Activated T-cell treated with anti-CD3 and anti-CD28 coated beads, Interleukin-2, amount 50 U/mL, for 48 hours (primary cell): ENCODE measurements at regions not wholly inside any gene's neighbourhood (a gene's known extent, or its start where the extent isn't known, plus 50 kb on each side); places are given as distances from the start of the nearest gene placed in this dataset.

Experiments
- DNase-seq, 2 experiments: peaks; one replicate each; pipeline ENCODE4 v3.0.0-alpha.2; 2020

DNA sequence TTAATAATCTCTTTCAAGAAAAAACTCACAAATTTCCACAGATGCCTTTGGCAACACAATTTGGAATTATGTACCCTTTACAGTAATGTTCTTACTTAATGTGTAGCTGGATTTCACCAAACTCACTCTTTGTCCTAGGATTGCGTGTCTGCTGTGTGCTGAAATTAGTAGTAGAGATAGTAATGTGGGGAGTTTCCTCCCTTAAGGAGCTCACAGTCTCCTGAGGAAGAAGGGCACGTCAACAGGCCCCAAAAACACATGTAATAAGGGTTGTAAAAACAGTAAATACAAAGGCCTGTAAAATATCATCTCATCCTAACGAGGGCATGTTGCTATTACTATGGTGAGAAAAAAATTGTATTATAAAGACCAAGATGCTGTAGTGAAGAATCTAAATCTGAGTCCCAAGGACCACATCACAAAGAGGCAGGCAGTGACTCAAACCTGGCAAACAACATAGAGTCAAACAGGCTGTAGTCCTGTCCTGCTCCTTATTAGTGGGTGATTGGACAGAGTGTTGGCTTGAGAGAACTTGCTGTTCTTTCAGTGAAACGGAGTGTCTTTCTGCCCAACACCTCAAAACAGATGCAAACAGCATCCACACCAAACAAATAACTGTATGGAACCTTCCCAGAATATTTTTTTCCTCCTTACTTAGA, 83.2 kb upstream of the PAPPA start:
- DNase-seq, result no peak

DNA sequence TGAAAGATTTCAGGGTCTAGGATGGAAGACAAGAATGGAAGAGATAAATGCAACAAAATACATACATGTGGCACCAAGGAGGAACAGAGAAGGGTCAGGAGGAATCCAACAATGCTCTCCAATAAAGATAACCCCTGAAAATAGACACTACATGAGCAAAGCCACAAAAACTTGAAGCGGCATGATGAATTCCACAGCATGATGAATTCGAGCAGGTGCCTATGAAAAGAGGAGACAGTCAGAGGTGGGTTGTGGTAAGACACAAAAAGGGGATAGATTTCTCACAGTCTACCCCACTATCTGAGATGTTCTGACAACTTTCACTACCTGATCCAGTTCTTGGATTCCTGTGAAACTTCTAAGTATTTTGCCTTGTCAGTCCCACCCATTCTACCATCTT, 81.5 kb upstream of the PAPPA start:
- no peak for DNase-seq

DNA sequence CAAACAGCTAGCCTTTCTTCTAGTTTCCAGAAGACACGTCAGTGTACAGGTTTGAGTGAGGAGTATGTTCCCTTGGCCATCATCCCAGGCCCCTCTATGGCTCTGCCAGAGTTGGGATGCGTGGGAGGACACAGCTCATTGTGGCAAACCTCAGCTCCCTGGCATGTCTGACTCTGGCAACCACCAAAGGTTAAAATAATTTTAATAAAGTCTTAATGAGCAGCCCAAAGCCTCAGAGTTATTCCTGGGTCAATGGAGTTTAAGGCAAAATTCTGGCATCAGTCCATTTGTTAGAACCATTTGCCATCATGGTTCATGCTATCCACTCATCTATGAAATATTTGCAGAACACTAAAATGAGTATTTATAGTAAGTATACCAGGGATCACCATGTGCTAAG, 79.8 kb upstream of the PAPPA start:
- no peak for DNase-seq

DNA sequence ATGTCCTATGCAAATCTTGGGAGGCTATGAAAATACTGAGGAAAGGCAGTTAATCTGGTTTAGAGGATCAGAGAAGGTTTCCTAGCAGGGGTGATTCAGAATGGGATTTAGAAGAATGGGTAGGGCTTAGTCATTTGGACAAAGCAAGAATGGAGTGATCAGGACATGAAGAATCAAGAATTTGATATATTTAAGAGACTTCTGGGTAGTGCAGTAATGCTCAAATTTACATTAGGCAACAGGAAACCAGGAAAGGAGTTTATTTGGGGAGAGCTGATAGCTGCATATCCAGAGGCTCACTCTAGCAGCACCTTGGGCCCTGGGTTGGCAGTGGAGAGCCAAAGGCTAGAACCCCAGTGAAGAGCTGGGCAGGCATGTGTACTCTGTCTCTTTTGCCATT, 78.9 kb upstream of the PAPPA start:
- no peak for DNase-seq

GRCh38 chr9:116075191-116075590, 78.4 kb upstream of the PAPPA start:
- no peak for DNase-seq

GRCh38 chr9:116078640-116079039, 75.0 kb upstream of the PAPPA start:
- no peak for DNase-seq

DNA sequence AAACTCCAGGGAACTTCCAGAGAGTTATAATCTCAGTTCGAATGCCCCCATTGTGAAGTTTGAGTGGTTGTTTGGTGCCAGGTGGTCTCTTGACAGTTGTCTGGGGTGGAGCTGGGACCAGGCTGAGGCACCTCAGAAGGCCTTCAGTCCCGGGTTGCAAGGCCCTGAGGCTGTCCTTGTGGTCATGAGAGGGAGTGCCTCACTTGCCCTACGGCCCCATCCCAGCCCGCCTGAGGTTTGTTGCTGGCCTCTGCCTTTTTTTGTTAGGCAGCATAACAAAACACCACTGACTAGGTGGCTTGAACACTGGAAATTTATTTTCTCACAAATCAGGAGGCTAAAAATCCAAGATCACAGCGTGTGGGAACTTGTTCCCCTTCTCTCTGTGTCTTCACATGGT, 73.0 kb upstream of the PAPPA start:
- DNase-seq, result no peak

DNA sequence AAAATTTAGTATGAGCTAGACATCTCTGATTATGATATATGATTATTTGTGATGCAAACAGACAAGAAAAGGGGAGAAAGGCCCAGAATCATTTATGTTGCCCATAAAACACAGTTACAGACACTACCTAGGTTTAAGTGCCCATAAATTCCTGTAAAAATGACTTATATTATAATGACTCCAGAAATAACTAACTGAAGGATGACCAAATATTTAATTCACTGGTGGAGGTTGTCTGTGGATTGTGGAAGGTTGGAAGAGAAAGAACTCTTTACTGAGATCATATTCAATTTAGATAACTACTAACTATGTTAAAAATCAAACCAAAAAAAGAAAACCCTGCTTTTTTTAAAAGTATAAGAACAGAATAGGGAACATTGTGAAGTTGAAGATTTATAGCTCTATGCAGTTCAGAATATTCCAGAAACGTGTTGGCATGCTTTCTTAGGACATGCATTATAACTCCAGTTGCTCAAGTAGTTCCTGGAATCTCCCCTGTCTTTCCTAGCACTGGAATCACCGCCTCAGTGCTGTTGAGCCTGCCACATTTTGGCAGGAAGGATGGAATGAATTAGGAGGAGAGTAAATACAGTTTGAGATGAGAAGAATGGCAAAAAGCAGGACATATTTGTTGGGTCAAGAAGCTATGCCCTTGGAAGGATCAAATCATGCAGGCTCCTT, 72.0 kb upstream of the PAPPA start:
- no peak for DNase-seq

GRCh38 chr9:116083837-116084236, 69.8 kb upstream of the PAPPA start:
- no peak for DNase-seq

- no peak for DNase-seq
These were observed 69.1 kb upstream of the PAPPA start for GRCh38 chr9:116084497-116084896.

- no peak for DNase-seq
These were observed 66.3 kb upstream of the PAPPA start for GRCh38 chr9:116087246-116087645.

- no peak for DNase-seq
These were observed 65.8 kb upstream of the PAPPA start for GRCh38 chr9:116087751-116088194.

- no peak for DNase-seq
These were observed 65.2 kb upstream of the PAPPA start for GRCh38 chr9:116088396-116088795.

GRCh38 chr9:116090030-116090770, 63.4 kb upstream of the PAPPA start:
- no peak for DNase-seq

- no peak for DNase-seq
These were observed 58.7 kb upstream of the PAPPA start for GRCh38 chr9:116094846-116095245.

DNA sequence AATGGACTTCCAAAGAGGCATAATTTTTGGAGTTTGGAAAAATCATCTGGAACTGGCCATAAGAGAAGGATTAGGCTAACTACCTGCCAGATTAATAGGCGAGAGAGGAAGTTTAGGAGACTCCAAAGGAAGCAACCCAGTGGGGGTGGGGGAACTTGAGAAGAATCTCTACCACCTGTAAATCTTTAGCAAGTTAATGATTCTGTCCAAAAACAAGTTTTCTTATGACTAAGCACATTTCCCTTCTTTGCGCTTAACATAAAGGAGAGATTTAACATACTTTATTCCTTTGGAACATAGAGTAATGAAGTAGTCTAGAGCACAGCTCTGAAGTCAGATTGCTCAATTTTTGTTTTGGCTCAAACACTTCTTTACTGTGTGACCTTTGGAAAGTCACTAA, 58.2 kb upstream of the PAPPA start:
- no peak for DNase-seq

DNA sequence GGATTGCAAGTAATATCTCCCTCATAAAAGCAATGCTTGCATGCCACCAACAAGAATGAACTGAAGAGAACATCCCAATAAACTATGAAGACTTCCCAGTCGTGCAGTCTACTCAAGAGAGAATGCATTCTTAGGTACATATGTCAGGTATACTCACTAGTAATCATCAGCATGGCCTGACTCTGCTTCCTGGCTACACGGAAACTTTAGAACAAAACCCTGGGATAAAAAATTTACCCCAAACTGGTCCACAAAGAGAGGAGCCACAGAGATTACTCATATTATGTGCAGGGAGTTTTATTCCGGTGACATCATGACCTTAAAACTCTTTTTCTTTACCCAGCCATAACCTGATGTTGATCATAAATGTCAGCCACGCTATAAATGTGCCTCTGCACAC, 57.5 kb upstream of the PAPPA start:
- no peak for DNase-seq

DNA sequence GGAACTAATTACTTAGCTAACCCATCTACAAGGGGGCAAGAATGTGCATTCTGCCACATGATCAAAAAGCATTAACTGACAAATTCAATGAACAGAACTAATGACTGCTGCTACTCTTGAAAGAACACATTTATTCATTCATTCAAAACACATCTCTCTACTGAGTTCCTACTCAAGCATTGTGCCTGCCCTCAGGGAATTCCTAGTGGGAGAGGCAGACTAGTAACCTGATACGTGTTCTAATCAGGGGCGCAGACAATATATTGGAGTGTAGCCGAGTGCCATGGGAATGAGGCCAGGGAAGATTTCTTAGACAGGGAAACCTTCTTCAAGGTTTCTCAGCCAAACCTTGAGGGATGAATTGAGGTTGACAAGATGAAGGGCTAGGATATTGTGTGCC, 56.7 kb upstream of the PAPPA start:
- no peak for DNase-seq

DNA sequence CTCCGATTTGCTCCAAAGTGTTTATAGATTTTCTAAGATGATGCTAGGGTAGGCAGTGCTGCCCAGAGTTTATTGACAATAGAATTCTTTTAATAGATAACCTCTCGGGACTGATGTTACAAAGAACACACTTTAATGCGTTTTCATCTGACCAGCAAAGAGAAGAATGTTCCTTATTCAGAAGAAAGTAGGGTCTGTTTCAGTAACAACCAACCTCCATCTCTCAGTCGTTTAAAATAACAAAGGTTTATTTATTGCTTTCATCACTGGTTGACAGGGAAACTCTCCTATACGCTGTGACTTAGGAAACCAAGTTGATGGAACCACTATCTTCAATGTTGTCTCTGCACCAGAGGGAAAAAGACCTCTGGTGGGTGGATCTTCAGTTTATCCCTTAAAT, 55.1 kb upstream of the PAPPA start:
- no peak for DNase-seq

- DNase-seq, result no peak
These were observed 53.8 kb upstream of the PAPPA start for GRCh38 chr9:116099821-116100220.

DNA sequence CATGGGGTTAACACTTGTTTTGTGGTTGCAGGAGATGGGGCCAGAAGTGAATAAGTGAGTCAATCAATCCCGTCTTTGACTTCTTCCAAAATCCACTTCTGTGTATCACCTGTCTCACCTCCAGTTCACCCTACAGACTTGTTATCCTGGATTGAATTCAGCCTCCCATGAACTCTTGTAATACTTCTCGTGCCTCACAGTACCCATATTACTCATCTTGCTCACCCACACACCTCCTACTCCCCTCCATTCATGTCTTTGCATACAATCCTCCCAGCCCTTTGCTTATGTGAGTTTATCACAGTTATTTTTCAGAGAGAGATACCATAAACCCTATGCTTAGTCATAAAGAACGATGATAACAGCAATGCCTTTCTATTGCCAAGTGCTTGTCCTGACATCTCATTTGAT, 52.9 kb upstream of the PAPPA start:
- DNase-seq, result no peak

GRCh38 chr9:116101516-116101915, 52.1 kb upstream of the PAPPA start:
- DNase-seq, result no peak

DNA sequence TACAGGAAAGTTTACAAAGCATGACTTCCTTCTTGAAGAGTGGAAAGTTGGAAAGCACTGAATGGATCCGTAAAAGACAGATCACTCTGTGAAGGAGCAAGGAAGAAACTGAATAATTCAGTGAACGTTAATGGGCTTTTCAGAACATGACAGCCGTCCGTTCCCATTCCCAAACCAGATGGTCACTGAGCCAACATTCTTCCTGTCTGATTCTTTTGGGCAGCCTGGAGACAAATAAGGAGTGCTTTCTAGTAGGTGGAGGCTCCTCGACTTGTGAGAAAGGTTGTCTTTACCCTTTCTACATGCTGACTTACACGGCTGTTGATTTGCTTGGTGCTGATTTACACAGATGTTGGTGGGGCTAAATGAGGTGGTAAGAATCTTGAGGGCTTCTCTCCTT, 51.0 kb upstream of the PAPPA start:
- DNase-seq, result no peak
